Gastrocnemius medialis (tissue), 4 donors: ENCODE measurements at regions not wholly inside any gene's neighbourhood (a gene's known extent, or its start where the extent isn't known, plus 50 kb on each side); places are given as distances from the start of the nearest gene placed in this dataset.

Experiments
- ATAC-seq, 2 donors: fragments of 150-250 bp; one replicate each; pipeline ENCODE4 v1.9.1; 2016
- DNase-seq, 2 donors: peaks; one replicate each; pipeline ENCODE4 v3.0.0-alpha.2; 2019
- H3K27ac ChIP-seq, 4 donors: fragments of 200-600 bp; sonication (generic); 1 replicate in 1 of 4; 2 replicates in 3 of 4; pipeline ENCODE4 v1.5.1; 2016 to 2018; ENCODE audit warnings: mild to moderate bottlenecking in 2 of 4, moderate library complexity in 1 of 4
- H3K27me3 ChIP-seq, 3 donors: fragments of 200-600 bp; sonication (generic) in 2 of 3; 1 replicate in 1 of 3; 2 replicates in 2 of 3; pipeline versions ENCODE4 v1.5.1 to v1.6.0; 2016 to 2019; ENCODE audit warnings: mild to moderate bottlenecking in 1 of 3, moderate library complexity in 1 of 3
- H3K36me3 ChIP-seq, 2 donors: fragments of 200-600 bp; sonication (generic) in 1 of 2; one replicate each; pipeline ENCODE4 v1.5.1; 2017 to 2018
- H3K4me1 ChIP-seq, 2 donors: fragments of 200-600 bp; sonication (generic) in 1 of 2; one replicate each; pipeline ENCODE4 v1.5.1; 2016 to 2017; ENCODE audit warnings: mild to moderate bottlenecking in 2 of 2
- H3K4me3 ChIP-seq, 4 donors: fragments of 200-600 bp; sonication (generic) in 3 of 4; 1 replicate in 1 of 4; 2 replicates in 3 of 4; pipeline ENCODE4 v1.5.1; 2016 to 2019; ENCODE audit warnings: mild to moderate bottlenecking in 2 of 4
- H3K9me3 ChIP-seq, 3 donors: fragments of 200-600 bp; sonication (generic) in 2 of 3; 1 replicate in 1 of 3; 2 replicates in 2 of 3; pipeline ENCODE4 v1.5.1; 2016 to 2019
- POLR2A ChIP-seq, 2 donors: fragments of 450-650 bp; IDR thresholded peaks; one replicate each; pipeline ENCODE4 v1.6.1; 2017; ENCODE audit warnings: antibody characterized with exemption in 2 of 2, mild to moderate bottlenecking in 2 of 2, moderate library complexity in 2 of 2
- in situ Hi-C, 4 donors: fragments of 200-750 bp; cut with MboI; loops; one replicate each; pipeline versions ENCODE4 v1.15.0 to v1.8.0; 2017; ENCODE audit warnings: low sequenced_read_pairs in 4 of 4
- intact Hi-C: fragments of 100-400 bp; cut with DNase I; formaldehyde crosslinking; loops from one replicate; pipeline ENCODE4 v1.15.1; 2023; ENCODE audit warnings: low total_unique reads
- TF ChIP-seq, protein P1 (sequence below), 5 experiments: fragments of 450-650 bp in 3 of 5; fragments of 200-600 bp in 2 of 5; sonication (generic) in 2 of 5; IDR thresholded peaks in 4 of 5; conservative IDR thresholded peaks in 1 of 5; 1 replicate in 4 of 5; 2 replicates in 1 of 5; pipeline ENCODE4 v1.5.1; 2016 to 2019; ENCODE audit warnings: antibody characterized with exemption in 5 of 5, mild to moderate bottlenecking in 3 of 5, moderate library complexity in 3 of 5

DNA sequence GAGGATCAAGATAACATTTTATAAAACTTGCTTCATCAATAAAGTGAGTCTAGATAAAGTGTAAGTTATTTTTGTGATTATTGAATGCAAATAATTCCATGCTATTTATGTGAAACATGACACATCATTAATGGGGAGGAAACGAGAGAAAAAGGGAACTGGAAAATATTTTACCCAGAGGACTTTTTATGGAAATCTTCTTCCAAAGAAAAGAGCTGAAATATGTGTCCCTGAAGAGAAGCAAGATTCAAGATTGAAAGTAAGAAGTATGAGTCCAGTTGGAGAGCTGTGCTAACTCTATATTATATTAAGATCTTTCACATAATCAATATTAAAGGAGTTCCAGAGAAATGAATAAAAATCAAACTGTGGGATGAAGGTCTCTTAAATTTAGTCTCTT is 1361.8 kb downstream of the GATA3 start:
- Histone ChIP-seq H3K27me3 (no peaks in the 10 kb centered on the region), H3K36me3 (no peaks in the 10 kb centered on the region), H3K9me3 (no peaks in the 10 kb centered on the region), H3K27ac (no peak overlapping the region), H3K4me1 (no peaks in the 10 kb centered on the region), H3K4me3 (no peak overlapping the region)
- in situ Hi-C loops = no loop called here
- intact Hi-C loops = no loop called here
- TF ChIP-seq POLR2A (IDR thresholded peaks at IDR 0.05) = no peak
- no peak for ATAC-seq
- DNase-seq = no peak

DNA sequence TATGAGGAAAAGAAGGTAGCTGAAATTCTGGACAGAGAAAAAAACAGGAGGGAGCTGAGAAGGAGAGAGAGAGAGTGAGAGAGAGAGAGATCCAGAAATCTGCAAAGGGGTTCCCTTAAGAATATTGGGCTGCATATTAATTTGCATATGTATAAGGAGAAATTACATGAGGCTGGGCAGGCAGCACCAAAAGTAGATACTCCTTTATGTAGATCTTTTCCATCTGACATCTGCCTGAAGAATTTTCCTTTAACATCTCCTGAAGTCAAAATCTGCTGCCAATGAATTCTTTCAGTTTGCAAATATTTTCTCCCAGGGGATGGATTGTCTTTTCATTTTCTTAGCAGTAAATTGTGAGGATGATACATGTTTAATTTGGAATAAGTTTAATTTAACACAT is 1365.3 kb downstream of the GATA3 start:
- Histone ChIP-seq H3K27me3 (no peaks in the 10 kb centered on the region), H3K27ac (no peak overlapping the region)

DNA sequence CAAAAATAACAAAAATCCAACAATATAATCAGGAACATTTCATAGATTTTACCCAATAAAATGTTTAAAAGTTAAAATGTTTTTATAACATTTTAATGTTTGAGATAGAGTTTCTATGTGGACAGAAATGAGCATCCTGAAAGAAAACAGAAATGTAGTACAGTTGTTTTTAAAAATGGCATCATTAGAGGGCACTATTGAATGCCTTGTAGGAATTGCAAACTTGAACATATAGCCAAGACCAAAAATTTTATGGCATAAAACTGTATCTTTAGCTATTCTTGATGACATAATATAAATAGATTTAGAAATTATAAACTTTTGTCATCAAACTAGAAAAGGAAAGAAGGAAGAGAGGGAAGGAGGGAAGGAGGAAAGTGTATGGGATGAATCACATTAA is 1372.7 kb downstream of the GATA3 start:
- intact Hi-C loops (no loop called here), in situ Hi-C loops (no loop called here)
- no peak for DNase-seq
- H3K4me1 ChIP-seq = no peaks in the 10 kb centered on the region
- H3K27me3 ChIP-seq = no peaks in the 10 kb centered on the region
- TF ChIP-seq POLR2A (IDR thresholded peaks at IDR 0.05) = no peak
- TF ChIP-seq, protein P1, sequence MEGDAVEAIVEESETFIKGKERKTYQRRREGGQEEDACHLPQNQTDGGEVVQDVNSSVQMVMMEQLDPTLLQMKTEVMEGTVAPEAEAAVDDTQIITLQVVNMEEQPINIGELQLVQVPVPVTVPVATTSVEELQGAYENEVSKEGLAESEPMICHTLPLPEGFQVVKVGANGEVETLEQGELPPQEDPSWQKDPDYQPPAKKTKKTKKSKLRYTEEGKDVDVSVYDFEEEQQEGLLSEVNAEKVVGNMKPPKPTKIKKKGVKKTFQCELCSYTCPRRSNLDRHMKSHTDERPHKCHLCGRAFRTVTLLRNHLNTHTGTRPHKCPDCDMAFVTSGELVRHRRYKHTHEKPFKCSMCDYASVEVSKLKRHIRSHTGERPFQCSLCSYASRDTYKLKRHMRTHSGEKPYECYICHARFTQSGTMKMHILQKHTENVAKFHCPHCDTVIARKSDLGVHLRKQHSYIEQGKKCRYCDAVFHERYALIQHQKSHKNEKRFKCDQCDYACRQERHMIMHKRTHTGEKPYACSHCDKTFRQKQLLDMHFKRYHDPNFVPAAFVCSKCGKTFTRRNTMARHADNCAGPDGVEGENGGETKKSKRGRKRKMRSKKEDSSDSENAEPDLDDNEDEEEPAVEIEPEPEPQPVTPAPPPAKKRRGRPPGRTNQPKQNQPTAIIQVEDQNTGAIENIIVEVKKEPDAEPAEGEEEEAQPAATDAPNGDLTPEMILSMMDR (IDR thresholded peaks at IDR 0.05 in 4 of 5, conservative IDR thresholded peaks at IDR 0.05 in 1 of 5) = no peak
- no peak for ATAC-seq
- H3K27ac ChIP-seq = no peak overlapping the region
- no peaks in the 10 kb centered on the region for H3K9me3 ChIP-seq
- no peak overlapping the region for H3K4me3 ChIP-seq
- no peaks in the 10 kb centered on the region for H3K36me3 ChIP-seq

More for the DNA sequence above, 1365.3 kb downstream of the GATA3 start:
- Histone ChIP-seq H3K9me3 (no peaks in the 10 kb centered on the region), H3K4me3 (no peak overlapping the region), H3K36me3 (no peaks in the 10 kb centered on the region), H3K4me1 (no peaks in the 10 kb centered on the region)
- TF ChIP-seq POLR2A (IDR thresholded peaks at IDR 0.05) = no peak
- TF ChIP-seq, protein P1 (IDR thresholded peaks at IDR 0.05 in 4 of 5, conservative IDR thresholded peaks at IDR 0.05 in 1 of 5) = no peak
- in situ Hi-C loops (no loop called here), intact Hi-C loops (no loop called here)
- ATAC-seq (no peak), DNase-seq (no peak)

DNA sequence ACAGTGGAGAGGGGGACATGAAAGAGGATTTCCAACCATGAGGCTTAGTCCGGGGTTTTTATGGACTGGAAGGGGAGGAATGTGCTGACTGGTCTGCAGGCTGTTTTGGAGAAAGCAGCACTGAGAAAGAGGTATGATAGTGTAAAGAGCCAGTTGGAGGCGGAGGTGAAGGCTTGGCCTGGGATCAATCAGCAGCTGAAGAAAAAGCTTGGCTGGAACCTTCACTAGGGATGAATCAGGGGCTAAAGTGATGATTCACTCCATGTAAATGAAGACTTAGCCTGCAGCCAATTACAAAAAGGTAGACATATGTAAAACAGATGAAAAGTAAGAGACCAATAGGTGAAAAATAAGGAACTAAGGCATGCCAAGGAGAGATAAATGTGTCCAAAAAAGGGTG is 1382.6 kb downstream of the GATA3 start:
- Histone ChIP-seq H3K27me3 (no peaks in the 10 kb centered on the region), H3K4me3 (no peak overlapping the region), H3K36me3 (no peaks in the 10 kb centered on the region), H3K4me1 (no peaks in the 10 kb centered on the region), H3K27ac (no peak overlapping the region), H3K9me3 (no peaks in the 10 kb centered on the region)
- DNase-seq = no peak
- intact Hi-C loops = no loop called here
- no peak for ATAC-seq
- in situ Hi-C loops = no loop called here
- TF ChIP-seq POLR2A (IDR thresholded peaks at IDR 0.05) = no peak
- TF ChIP-seq, protein P1 (IDR thresholded peaks at IDR 0.05 in 4 of 5, conservative IDR thresholded peaks at IDR 0.05 in 1 of 5) = no peak

DNA sequence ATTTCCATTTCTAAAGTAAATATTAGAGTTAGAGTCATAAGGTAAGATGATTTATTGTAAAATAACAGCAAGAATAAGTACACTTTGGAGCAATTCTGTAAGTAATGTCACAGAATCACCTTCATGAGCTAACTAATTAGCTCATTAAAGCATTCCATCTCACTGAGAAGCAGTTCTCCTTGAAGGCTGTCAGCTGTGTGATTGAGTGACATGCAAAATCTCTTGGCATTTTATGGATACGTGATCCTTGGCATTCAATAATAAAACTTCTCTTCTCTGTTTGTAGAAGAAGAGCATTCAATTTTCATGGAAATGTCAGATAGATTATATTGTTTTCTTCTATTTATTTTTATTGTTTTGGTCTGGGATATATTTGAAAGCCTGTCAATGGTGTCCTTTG is 1389.3 kb downstream of the GATA3 start:
- in situ Hi-C loops = no loop called here

More for the DNA sequence above, 1389.3 kb downstream of the GATA3 start:
- no peak for TF ChIP-seq POLR2A (IDR thresholded peaks at IDR 0.05)
- TF ChIP-seq, protein P1 (IDR thresholded peaks at IDR 0.05 in 4 of 5, conservative IDR thresholded peaks at IDR 0.05 in 1 of 5) = no peak
- Histone ChIP-seq H3K27me3 (no peaks in the 10 kb centered on the region), H3K4me3 (no peak overlapping the region), H3K4me1 (no peaks in the 10 kb centered on the region), H3K36me3 (no peaks in the 10 kb centered on the region), H3K27ac (no peak overlapping the region), H3K9me3 (no peaks in the 10 kb centered on the region)
- intact Hi-C loops = no loop called here
- no peak for ATAC-seq
- DNase-seq = no peak
